CD4-positive, alpha-beta T cell treated with Interleukin-6 at 100 ng/mL for 8 hours (primary cell): ENCODE measurements at regions not wholly inside any gene's neighbourhood (a gene's known extent, or its start where the extent isn't known, plus 50 kb on each side); places are given as distances from the start of the nearest gene placed in this dataset.

Experiments used
- DNase-seq: peaks from one replicate; pipeline ENCODE4 v3.0.0-alpha.2; 2020; ENCODE audit warnings: mixed read lengths, low spot score

DNA sequence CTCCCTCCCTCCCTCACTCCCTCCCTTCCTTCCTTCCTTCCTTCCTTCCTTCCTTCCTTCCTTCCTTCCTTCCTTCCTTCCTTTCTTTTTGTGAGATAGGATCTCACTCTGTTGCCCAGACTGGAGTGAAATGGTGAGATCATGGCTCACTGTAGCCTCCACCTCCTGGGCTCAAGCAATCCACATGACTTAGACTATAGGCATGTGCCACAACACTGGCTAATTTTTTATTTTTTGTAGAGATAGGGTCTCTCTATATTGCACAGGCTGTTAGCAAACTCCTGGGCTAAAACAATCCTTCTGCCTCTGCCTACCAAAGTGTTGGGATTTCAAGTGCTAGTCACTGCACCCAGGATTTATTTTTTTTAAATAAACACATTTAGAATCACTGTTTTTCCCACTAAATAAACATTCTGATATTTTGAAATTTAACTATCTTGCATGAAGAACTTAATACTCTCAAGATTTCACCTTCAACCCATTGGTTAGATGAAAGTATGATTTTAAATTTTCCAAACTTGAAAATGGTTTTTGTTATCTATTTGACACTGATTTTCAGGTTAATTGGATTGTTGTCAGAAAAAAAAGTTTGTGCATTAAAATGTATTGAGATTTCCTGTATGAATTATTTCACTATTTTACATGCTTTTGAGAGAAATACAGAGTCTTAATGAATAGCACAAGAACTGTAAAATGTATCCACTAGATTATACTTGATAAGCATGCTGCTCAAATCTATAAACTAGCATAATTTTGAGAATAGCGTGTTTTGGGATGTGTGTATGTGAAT lies 745.1 kb downstream of the TSN start:
- no peak for DNase-seq

DNA sequence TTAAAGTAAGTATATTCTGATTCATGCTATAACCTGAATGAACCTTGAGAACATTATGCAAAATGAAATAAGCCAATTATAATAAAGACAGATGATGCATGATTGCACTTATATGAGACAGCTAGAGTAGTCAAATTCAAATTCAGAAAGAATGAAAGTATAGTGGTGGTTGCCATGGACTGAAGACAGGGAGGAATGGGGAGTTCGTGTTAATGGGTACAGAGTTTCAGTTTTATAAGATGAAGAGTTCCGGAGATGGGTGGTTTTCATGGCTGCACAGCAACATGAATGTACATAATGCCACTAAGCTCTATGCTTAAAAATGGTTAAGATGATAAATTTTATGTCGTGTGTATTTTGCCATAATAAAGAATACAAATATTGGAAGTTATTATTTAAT lies 751.2 kb downstream of the TSN start:
- no peak for DNase-seq

DNA sequence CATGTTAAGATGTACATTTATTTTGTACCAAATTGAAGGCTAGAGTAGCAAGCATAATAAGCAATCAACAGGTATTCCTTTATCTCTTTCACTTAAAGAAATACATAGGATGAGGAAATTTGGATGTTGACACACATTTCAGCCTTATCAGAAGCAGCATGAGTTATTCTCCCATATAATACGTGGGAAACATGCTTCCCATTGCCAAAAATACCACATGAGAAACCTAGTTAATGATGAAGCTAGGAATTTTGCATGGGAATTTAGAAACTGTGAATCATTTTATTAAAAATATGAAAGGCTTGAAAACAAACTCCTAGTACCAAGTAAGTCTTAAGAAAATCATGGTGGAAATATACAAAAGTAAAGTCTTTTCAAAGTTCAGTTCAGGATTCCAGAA lies 751.8 kb downstream of the TSN start:
- DNase-seq: no peak

DNA sequence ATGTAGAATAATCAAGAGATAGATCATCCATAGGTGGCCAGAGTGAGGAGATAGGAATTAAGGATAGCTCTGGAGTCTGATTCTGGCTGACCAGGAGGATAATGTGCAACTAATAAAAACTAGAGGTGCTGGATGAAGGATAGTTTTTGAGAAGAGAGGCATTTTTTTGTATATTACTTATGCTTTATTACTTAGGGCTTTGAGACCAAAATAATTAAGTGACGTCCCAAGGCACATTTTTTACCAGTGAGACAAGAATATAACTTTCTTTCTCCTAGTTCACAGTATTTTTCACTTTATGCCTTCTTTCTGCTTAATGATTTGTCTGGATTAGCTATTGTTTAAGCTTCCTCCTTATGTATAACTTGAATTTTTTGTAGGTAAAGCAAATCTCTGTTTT lies 756.6 kb downstream of the TSN start:
- DNase-seq: no peak

DNA sequence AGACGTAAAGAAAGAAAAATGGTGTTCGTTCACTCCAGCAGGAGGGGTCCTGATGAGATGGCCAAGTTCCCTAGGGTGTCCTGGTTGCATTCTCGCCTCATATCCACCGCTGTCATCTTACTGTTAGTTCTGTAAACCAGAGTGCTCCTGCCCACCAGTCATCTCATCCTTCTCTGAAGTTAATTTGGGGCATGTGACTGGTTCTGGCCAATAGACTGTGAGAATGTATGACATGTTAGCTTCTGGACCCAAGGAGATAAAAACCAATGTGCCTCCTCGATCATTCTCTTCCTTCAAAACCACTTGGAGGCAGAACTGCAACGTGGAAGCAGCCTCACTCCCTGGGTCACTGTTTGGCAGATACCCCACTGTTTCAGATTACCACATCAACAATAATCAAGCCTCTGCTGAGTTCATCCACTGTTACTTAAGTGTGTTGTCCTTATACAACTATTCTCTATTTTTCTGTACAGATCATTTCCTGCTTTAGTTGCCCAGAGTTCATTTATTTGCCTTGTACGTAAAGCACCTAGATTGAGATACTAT lies 759.1 kb downstream of the TSN start:
- DNase-seq: no peak

DNA sequence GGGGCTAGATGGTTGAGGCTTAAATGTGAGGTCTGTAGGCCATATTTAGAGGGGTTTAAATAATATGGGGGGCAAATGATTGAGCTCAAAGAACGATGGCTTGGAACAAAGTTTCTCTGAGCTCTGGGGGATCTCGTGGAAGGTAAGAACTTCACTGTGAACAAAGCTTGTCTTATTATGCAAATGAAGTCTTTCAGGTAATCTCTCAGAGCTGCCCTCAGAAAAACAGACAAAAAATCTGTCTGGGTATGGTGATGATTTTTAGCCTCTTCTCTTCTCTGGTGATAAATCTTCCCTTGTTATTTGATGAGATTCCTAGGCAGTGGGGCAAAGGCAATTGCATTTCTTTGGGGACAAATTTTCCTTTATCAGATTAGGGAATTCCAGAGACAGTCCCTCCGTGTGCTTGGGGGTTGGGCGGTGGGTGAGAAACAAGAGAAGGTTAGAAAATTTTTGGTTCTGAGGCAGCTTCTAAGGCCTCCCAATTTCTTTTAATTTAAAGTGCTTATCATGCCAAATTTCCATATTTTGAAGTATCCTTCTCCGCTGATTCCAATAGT lies 760.4 kb downstream of the TSN start:
- DNase-seq: no peak

DNA sequence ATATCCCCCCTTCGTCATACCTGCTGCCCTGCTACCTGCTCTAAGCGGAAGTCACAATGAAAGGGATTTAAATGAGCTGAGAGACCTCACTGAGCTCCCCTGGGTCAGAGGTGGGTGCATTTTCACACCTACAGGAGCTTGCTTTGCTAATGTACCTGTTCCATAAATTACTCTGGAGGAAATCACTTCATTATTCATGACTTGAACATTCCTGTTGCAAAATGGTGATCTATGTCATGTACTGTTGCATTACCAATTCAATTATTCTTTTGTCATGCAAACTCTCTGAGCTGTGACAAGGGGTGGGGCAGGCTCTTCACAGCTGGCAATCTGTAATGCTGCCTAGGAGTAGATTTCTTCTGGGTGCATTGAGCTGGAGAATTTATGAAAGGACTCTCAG lies 761.3 kb downstream of the TSN start:
- DNase-seq: no peak

DNA sequence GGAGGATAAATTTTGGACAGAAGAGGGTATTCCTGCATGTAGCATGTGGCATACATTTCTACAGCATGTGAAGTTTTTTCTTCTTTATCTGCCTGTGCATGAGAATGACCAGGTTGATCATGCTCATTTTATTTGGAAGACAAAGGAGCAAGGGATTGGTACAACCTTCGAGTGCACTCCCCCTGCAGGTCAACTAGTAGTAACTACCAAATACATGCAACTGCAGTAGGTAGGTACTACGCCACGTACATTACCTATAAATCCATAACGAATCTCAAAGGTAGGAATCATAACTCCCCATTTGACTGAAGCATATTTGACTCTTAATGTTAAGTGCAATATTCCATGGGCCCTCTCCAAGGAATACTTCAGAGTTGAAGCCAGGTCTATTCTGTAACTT lies 763.9 kb downstream of the TSN start:
- no peak for DNase-seq

DNA sequence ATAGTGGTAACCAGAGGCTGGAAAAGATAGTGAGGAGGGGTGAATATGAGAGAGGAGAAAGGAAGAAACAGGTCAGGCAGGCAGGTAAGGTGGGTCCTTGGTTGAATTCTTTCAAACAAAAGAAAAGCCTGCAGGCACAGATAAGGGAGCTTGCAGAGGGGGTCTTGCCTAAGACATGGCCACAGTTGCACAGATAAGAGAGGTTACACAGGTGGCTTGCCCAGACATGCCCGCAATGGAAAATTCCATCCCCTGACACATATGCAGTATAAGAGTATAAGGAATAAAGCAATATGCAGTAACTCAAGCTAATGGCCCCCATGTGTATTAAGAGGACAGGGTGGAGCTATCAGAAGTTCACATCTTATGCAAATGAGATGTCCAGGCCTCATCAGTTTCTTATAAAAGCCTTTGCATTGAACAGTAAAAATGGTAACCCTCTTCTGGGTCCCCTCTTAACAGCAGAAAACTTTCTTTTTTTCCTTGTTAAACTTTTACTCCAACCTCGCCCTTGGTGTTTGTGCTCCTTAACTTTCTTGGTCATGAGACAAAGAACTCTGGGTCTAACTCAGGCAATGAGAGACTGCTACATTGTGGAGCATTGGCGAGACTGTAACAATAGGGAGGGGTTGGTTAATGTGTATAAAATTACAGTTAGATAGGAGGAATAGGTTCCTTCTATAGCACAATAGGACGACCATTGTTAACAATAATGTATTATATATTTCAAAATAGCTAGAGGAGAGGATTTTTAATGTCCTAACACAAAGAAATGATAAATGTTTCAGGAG lies 764.6 kb downstream of the TSN start:
- DNase-seq: no peak

DNA sequence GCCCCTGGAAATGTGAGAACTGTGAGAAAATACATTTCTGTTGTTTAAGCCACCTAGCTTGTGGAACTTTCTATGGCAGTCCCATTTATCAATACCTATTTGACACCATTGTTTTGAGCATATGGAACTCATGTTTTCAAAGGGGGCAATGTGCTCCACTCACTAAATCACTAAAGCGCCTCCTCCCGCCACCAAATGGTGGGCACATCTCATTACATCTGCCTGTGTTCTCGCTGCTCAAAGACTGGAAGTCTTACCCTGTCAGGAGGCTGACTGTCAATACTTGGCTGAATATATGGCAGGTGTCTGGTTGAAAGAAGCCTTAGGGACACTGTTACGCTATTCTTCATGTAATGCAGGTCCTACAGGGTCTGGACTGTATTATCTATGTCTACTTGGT lies 767.7 kb downstream of the TSN start:
- no peak for DNase-seq

DNA sequence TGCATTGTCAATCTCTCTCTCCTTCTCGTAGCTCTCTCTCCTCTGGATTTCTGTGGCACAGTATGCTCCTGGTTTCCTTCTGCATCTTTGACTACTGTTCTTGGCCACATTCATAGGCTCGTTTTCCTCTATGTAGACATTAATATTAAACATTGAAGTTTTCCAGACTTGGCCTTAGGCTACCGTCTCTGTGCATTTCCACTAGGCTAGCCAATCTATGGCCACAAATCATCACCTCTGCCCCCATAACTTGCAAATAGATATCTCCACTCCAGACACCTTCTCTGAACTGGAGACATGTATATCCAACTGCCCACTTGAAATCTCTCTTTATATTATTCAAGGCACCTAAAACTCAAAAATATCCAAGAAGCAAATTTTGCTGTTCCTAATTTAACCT lies 768.5 kb downstream of the TSN start:
- no peak for DNase-seq

DNA sequence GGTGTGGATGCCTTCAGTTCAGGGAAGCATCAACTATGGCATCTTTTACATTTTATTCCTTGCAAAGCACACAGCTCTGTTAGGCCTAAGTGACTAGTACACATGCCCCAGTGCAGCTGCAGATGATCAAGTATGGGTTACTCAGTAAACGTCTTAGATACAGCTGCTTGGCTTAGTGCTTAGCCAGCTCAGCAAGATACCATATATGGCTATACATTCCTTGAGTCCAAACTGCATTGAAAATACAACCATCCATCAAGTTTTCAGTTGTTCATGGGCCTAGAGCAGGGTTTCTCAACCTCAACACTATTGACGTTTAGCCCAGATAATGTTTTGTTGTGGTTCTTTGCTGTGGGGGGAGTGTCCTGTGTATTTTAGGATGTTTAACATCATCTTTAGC lies 769.9 kb downstream of the TSN start:
- DNase-seq: no peak

DNA sequence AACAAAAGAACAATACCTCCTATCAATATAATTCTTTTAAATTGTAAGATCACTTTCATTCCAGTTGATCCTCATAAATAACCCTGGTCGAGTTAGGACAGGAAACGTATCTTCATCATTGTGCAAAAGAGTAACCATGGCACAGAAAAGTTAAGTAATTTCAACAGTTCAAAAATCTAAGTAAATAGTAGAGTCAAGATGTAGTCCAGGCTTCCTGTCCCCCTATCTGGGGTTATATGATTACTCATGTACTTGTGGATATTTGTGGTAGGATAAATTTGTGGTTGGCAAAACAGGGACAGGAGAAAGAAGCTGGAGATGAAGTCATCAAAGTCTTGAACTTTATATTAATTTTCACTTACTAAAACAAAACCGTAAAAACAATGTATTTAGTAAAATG lies 772.6 kb downstream of the TSN start:
- no peak for DNase-seq

DNA sequence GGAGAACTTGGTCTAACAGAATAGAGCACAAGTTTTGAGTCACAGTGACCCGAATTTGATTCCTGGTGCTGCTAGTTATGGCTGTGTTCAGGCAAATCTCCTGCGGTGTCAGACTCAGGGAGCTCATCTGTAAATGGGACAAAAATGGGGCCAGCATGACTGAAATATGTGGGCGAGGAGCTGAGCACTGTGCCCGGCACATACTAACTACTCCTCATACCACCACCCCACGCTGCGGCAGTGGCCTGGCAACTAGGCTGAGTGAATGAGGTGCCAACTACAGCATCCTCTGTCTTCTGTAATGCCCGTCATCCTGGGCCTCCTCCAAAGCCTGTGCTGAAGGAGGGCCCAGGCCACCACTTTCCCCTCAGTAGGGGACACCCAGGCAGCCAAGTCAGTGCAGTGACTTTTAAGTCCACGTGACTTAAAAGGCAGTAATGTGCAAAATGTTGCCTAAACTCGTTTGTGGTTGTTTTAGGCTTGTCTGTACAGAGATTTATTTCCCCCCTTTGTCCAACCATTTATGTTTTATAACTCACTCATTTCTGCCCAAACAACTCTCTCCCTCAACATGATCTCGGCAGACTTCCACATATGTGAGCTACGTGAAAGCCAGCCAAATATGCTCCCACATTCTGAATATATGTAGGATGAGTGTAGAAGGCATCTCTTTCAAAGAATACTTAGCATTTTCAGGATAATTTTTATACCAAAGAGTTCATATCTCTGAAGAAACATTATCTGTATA lies 773.7 kb downstream of the TSN start:
- DNase-seq: no peak

DNA sequence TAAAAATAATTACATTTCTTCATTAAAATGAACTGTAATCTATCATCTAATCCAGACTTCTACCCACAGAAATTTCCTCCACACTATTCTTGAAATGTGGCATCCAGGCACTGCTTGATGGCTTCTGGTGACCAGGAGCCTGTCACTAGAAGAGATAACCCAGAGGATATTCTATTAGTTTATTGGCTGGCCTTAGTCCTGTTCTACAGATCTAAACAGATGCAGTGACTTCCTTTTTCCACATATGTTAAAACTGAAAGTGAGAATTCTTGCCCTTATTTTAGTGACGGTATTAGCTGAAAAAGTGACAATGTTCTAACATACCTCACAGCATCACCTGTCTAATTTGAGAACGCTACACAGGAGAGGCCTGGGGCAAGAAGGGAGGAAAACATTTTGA lies 775.4 kb downstream of the TSN start:
- DNase-seq: no peak

DNA sequence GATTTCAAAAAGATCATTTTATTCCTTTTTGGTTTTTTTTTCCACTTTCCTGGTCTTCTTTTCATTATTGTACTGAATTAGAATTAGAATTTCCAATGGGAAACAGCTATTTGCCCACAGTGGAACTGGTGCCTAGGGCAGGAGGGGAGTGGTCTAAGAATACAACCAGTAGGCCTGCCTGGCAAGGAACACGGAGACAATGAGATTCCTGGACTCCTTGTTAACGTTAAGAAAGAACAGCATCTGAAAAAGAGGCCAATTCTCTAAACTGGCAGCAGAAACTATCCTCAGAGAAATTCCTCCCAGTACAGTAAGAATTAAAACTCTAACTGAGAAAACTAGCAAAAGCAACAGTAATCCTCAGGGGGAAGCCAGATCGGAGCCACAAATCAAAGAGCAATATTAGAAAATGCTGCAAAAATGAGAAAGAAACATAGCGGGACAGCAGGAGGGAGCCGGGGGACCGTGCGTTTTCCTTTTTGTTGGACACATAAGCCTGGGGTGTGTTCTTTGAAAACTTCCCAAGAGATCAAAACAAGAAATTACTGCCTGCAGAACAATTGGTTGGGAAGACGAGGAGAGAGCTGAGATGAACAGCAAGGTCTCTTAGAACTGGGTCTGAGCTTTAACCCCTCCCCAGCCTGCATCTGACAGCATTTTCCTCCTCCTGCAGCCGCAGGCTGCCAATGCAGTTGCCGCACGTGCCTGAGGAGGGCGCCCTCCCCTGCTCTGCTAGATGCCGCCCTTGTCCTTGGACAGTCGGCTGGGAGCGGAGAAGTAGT lies 776.0 kb downstream of the TSN start:
- DNase-seq: no peak

DNA sequence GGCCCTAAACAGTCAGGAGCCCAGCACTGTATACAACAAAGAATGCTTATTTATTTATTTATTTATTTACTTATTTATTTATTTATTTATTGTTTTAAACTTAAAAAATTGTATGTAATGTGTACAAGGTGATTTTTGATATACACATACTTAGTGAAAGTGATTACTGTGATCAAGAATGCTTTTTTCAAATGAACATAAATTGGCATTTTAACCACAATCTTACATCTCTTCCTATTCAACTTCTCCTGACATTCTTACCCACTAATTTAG lies 776.6 kb downstream of the TSN start:
- DNase-seq: no peak

DNA sequence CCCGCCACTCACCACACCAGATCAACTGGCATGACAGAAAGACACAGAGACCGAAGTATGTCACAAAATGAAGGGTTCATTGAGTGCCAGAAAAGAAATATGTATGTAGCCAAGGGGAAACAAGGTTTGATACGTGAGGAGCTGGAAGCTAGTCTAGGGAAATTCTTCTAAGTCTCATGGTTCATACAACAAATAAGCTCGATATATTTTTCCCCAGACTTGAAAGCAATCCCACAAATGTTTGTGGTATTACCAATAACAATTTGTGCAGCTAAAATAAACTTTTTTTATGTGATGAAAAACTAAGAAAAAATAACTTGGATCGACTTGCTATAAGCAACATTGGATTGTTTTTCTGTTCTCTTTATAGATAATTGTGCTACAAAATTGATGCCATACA lies 777.0 kb downstream of the TSN start:
- DNase-seq: no peak

DNA sequence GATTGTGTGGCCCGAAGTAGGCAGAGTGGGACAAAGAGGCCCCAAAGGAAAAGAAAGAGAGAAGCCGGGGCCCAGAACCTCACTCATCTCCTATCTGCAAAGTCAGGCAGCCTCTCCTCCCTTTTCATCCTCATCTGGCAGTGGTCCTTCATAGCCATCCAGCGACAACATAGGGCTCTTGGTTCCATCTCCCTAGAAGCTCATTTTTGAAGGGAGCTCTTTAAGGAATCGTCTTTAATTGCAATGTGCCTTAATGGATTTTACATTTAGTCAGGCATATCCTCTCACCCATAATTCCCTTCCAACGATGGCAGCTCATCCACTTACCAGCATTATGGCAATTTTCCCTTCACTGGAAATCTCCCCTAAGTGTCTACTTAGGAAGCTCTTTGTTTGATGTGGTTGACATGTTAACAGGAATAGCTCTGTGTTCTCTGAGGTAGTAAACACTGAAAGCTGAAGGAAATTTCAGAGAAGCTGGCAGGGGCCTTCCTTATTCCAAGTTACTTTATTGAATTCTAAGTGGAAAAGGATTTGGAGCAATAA lies 780.6 kb downstream of the TSN start:
- DNase-seq: no peak

DNA sequence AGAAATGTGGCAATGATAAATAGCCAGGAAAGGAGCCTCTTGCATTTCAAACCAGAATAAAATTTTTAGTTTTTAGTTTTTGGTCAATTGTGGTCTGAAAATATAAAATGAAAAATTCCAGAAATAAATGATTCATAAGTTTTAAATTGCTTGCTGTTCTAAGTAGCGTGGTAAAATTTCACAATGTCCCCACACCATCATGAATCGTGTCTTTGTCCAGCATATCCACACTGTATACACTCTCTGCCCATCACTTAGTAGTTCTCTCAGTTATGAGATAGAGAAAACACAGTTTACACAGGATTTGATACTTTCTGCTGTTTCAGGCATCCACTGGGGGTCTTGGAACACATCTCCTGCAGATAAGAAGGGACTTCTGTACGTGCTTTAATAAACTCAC lies 783.9 kb downstream of the TSN start:
- DNase-seq: no peak

DNA sequence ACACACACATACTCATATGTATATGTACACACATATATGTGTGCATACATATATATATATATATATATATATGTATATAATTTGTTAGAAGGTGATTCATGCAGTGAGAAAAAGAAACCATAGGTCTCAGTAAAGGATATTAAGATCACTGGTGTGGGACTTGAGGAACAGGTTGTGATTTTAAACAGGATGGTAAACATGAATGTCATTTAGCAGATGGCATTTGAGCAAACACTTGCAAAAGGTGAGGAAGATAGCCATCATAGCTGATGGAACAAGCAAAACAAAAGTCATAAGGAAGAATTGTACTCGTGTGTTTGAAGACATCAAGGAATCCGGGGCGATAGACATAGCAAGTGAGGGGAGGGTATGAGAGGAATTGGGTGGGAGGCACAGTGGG lies 784.5 kb downstream of the TSN start:
- DNase-seq: no peak

DNA sequence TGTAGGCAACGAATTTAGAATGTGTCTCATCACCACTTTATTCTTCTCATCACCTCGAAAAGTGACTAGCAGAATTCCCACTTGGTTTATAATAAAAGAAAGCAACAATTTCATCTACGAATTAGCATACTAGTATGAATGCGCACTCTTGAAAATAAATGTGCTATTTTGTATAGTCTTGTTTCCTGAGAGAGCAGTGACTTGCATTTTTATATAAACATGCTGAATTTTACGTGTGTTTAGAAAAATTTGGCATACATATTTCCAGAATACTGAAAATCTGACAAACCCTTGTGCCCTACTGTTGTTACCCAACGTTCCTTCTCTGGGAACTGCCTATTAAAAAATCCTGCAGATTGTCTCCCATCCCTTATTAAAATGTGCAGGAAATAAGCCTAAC lies 786.8 kb downstream of the TSN start:
- no peak for DNase-seq
